ENCODE measurements at regions not wholly inside any gene's neighbourhood (a gene's known extent, or its start where the extent isn't known, plus 50 kb on each side); places are given as distances from the start of the nearest gene placed in this dataset.

- Histone ChIP-seq H3K27ac (ENCODE audit: insufficient read depth, low read length) (no peak overlapping the region), H3K4me1 (ENCODE audit: control insufficient read depth, insufficient read depth, low read length) (no peaks in the 10 kb centered on the region), H4K8ac (ENCODE audit: low read depth in 2 of 2, low read length in 2 of 2) (no peak overlapping the region), H2AK9ac (replicated peaks; ENCODE audit: low read depth, low read length, poor library complexity) (no peak overlapping the region), H4K91ac (ENCODE audit: insufficient read depth, low read depth, low read length) (no peak overlapping the region), H3K4ac (ENCODE audit: low read depth, low read length) (no peak overlapping the region), H3K36me3 (ENCODE audit: control insufficient read depth, insufficient read depth, low read length) (no peaks in the 10 kb centered on the region), H3K14ac (replicated peaks; ENCODE audit: low read depth, low read length) (no peak overlapping the region), H3K9me3 (ENCODE audit: control insufficient read depth, insufficient read depth, low read length) (peaks cover 7% of the 10 kb centered on the region; the same call in 1 of the 2 replicates), H3K56ac (ENCODE audit: extremely low read depth, insufficient read depth, low read length) (no peak overlapping the region), H4K20me1 (ENCODE audit: insufficient read depth, low read length) (no peaks in the 10 kb centered on the region), H4K5ac (ENCODE audit: low read depth, low read length) (no peak overlapping the region), H2BK15ac (ENCODE audit: low read depth, low read length) (no peak overlapping the region), H2BK5ac (ENCODE audit: low read depth, low read length, poor library complexity, severe bottlenecking) (no peak overlapping the region), H3K79me1 (ENCODE audit: low read depth in 1 of 2, low read length in 2 of 2) (no peaks in the 10 kb centered on the region), H3K9me1 (ENCODE audit: insufficient read depth, low read length) (no peaks in the 10 kb centered on the region), H2AK5ac (ENCODE audit: low read depth, low read length) (no peak overlapping the region), H2BK20ac (ENCODE audit: low read depth, low read length) (no peak overlapping the region), H3K23ac (ENCODE audit: low read depth, low read length) (no peak overlapping the region), H3K4me3 (ENCODE audit: insufficient read depth, low read depth, low read length) (no peak overlapping the region), H2BK120ac (ENCODE audit: low read depth, low read length) (no peak overlapping the region), H3K27me3 (ENCODE audit: control insufficient read depth, insufficient read depth, low read length) (no peaks in the 10 kb centered on the region), H3K4me2 (ENCODE audit: low read depth, low read length) (no peak overlapping the region), H2AFZ (replicated peaks; ENCODE audit: low read length, poor library complexity) (no peak overlapping the region), H3K18ac (ENCODE audit: low read depth, low read length) (no peak overlapping the region), H3K9ac (ENCODE audit: low read depth, low read length) (no peak overlapping the region)
- intact Hi-C loops (cut with micrococcal nuclease) (no loop called here), in situ Hi-C loops (cut with MboI; ENCODE audit: low sequenced_read_pairs) (no loop called here), dilution Hi-C loops (cut with HindIII; ENCODE audit: low sequenced_read_pairs, unreplicated experiment) (no loop called here)
- no peak for DNase-seq
- no CpG with 5 or more reads among the region's 2 CpGs for WGBS, 2 experiments (ENCODE audit: extremely low coverage in 2 of 2, insufficient read length in 1 of 2)
- ChIA-PET CTCF (no interaction called here), POLR2A (ENCODE audit: unreplicated experiment) (no interaction called here)
- BruUV-seq (replicated peaks), result no TSS peak
- TF ChIP-seq CEBPB (IDR thresholded peaks at IDR 0.05; ENCODE audit: low read depth, low read length) (no peak), POLR2A (IDR thresholded peaks at IDR 0.05; ENCODE audit: low read depth, low read length) (no peak), MAFK (IDR thresholded peaks at IDR 0.05; ENCODE audit: low read depth, low read length) (no peak), FOS (IDR thresholded peaks at IDR 0.05; ENCODE audit: low read depth, low read length) (no peak), NFE2L2 (IDR thresholded peaks at IDR 0.05; ENCODE audit: low read depth, low read length) (no peak), RCOR1 (IDR thresholded peaks at IDR 0.05; ENCODE audit: insufficient replicate concordance, low read length) (no peak), RFX5 (IDR thresholded peaks at IDR 0.05; ENCODE audit: low read depth, low read length) (no peak), SMC3 (IDR thresholded peaks at IDR 0.05; ENCODE audit: low read depth, low read length) (no peak), BHLHE40 (IDR thresholded peaks at IDR 0.05; ENCODE audit: low read depth, low read length) (no peak), CTCF (conservative IDR thresholded peaks at IDR 0.05; ENCODE audit: low read depth, low read length) (no peak), USF2 (IDR thresholded peaks at IDR 0.05; ENCODE audit: low read depth, low read length) (no peak), MAZ (IDR thresholded peaks at IDR 0.05; ENCODE audit: borderline replicate concordance, low read depth, low read length) (no peak), RAD21 (IDR thresholded peaks at IDR 0.05; ENCODE audit: low read length) (no peak), ELK1 (IDR thresholded peaks at IDR 0.05; ENCODE audit: borderline replicate concordance, low read depth, low read length) (no peak), MXI1 (IDR thresholded peaks at IDR 0.05; ENCODE audit: borderline replicate concordance, low read depth, low read length) (no peak), CHD1 (IDR thresholded peaks at IDR 0.05; ENCODE audit: low read depth, low read length) (no peak)
- ATAC-seq (ENCODE audit: low read depth), result no peak
Observed at GRCh38 chr12:131323879-131324278, 370.2 kb downstream of the ADGRD1 start.

Measured in IMR-90 (cell line).